HG03439 (cell line): ENCODE measurements at regions not wholly inside any gene's neighbourhood (a gene's known extent, or its start where the extent isn't known, plus 50 kb on each side); places are given as distances from the start of the nearest gene placed in this dataset.
"Not testable (repeated sequence)": the region's sequence is repeated elsewhere in the genome, so short reads cannot be mapped to it uniquely, and the experiment has no call there.

Experiments used
- ATAC-seq: cut with Tn5 transposase; IDR thresholded peaks from one replicate; pipeline ENCODE4 v1.9.1; 2021; ENCODE audit warnings: mild to moderate bottlenecking, moderate library complexity; ENCODE audit not compliant: unreplicated experiment

- not testable (repeated sequence) for ATAC-seq
Observed at GRCh38 chr11:24217319-24217718, 279.5 kb upstream of the LUZP2 start.

GRCh38 chr11:24225501-24225900, 271.4 kb upstream of the LUZP2 start:
- no peak for ATAC-seq

- no peak for ATAC-seq
Observed at GRCh38 chr11:24226606-24227005, 270.2 kb upstream of the LUZP2 start.

- ATAC-seq: no peak
Observed at GRCh38 chr11:24233041-24233440, 263.8 kb upstream of the LUZP2 start.

- ATAC-seq: no peak
Observed at GRCh38 chr11:24234822-24235508, 261.9 kb upstream of the LUZP2 start.

GRCh38 chr11:24238771-24239645, 257.8 kb upstream of the LUZP2 start:
- no peak for ATAC-seq

GRCh38 chr11:24239930-24240329, 256.9 kb upstream of the LUZP2 start:
- ATAC-seq: no peak

- ATAC-seq: no peak
Observed at GRCh38 chr11:24240496-24241175, 256.2 kb upstream of the LUZP2 start.

GRCh38 chr11:24246715-24247114, 250.1 kb upstream of the LUZP2 start:
- no peak for ATAC-seq

- ATAC-seq: no peak
Observed at GRCh38 chr11:24247846-24248245, 249.0 kb upstream of the LUZP2 start.

GRCh38 chr11:24249921-24250320, 246.9 kb upstream of the LUZP2 start:
- no peak for ATAC-seq

GRCh38 chr11:24253237-24253760, 243.6 kb upstream of the LUZP2 start:
- no peak for ATAC-seq

- ATAC-seq: no peak
Observed at GRCh38 chr11:24264868-24265267, 232.0 kb upstream of the LUZP2 start.

- no peak for ATAC-seq
Observed at GRCh38 chr11:24267014-24267413, 229.8 kb upstream of the LUZP2 start.

- no peak for ATAC-seq
Observed at GRCh38 chr11:24271798-24272197, 225.1 kb upstream of the LUZP2 start.

- not testable (repeated sequence) for ATAC-seq
Observed at GRCh38 chr11:24274214-24274781, 222.6 kb upstream of the LUZP2 start.

- no peak for ATAC-seq
Observed at GRCh38 chr11:24286238-24286637, 210.6 kb upstream of the LUZP2 start.

GRCh38 chr11:24289301-24289700, 207.6 kb upstream of the LUZP2 start:
- no peak for ATAC-seq

- ATAC-seq: no peak
Observed at GRCh38 chr11:24293964-24294363, 202.9 kb upstream of the LUZP2 start.

GRCh38 chr11:24295360-24295759, 201.5 kb upstream of the LUZP2 start:
- no peak for ATAC-seq

GRCh38 chr11:24297461-24297860, 199.4 kb upstream of the LUZP2 start:
- no peak for ATAC-seq
